CD4-positive, alpha-beta T cell treated with Interleukin-12 subunit alpha and Interleukin-12 subunit beta, for 1 hour (primary cell): ENCODE measurements at regions not wholly inside any gene's neighbourhood (a gene's known extent, or its start where the extent isn't known, plus 50 kb on each side); places are given as distances from the start of the nearest gene placed in this dataset.
"Not testable (repeated sequence)": the region's sequence is repeated elsewhere in the genome, so short reads cannot be mapped to it uniquely, and the experiment has no call there.

Experiments
- DNase-seq: peaks from one replicate; pipeline ENCODE4 v3.0.0-alpha.2; 2020

- DNase-seq, result no peak
These were observed 299.9 kb downstream of the C7orf25 start for GRCh38 chr7:42611961-42612360.

DNA sequence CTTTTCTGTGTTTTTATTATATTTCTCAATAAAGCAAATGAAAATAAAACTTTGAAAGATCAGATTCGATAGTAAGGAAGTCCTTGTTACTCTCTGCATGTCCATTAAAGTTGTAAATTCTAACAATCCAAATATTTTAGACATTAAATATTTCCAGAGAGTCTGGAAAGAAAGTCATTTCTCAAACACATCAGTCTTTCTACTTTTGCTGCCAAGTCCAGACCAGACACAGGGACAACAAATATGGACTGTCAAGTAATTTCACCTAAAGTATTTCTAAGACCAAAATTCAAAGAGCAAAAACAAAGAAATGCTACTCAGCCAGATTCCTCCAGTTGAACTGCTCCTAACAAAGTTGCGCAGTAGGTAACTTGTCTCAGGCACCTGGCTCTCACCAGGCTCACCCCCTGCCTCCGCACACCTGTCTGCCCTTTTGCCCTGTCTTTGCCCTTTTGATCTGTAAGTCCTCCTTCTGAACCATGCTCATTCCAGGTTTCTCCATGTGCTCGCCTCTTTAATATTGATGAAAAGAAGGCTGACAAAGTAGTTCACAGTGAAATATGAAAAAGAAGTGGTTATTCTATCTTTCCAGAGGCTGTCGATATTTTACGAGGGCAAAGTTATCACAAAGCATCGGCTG is 300.5 kb downstream of the C7orf25 start:
- DNase-seq, result no peak

- no peak for DNase-seq
These were observed 305.5 kb downstream of the C7orf25 start for GRCh38 chr7:42606193-42606905.

GRCh38 chr7:42605406-42606192 is 306.3 kb downstream of the C7orf25 start:
- DNase-seq, result no peak

GRCh38 chr7:42603496-42603895 is 308.4 kb downstream of the C7orf25 start:
- DNase-seq, result no peak

- DNase-seq, result no peak
These were observed 314.6 kb downstream of the C7orf25 start for GRCh38 chr7:42597300-42597699.

DNA sequence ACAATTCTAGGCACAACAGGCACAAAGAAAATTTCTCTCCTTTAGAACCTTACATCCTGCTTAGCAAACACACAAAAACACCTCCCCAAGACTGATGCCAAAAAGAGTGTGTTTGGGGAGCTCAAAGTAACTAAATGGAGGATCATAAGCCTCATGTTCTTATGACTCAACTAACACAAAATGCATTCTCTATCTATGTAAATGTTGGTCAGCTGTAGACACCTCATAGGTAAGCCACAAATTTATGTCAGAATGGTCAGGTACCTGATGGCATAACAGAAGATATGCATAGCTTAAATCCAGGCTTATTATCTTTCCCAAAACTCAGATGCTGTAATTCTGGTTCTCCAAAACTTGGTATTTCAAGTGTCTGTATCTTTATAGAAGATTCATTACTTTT is 315.1 kb downstream of the C7orf25 start:
- no peak for DNase-seq

GRCh38 chr7:42593860-42594259 is 318.0 kb downstream of the C7orf25 start:
- DNase-seq, result no peak

DNA sequence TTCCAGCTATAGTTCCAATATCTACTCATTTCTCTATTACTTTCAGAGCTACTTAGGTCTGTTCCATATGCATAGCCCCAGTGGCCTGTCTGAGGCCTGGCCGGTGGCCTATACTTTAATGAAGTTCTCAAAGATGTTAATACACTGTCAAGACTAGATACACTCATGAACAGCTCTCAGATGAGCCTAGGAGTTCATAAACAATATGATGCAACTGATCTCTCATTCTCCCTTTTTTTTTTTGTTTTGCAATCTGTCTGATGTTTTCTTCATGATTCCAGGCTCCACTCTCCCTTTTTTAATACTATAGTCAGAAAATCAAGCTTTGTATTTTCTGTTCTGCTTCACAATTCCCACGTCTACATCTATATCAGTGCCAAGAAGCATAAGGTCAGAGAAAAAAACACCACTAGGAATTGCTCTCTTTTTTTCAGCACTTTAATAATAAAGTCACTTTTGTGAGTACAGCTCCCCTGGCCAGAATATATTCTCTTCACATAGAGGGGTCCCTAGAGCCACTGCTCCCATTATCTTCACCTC is 321.0 kb downstream of the C7orf25 start:
- DNase-seq, result no peak

GRCh38 chr7:42588876-42589275 is 323.0 kb downstream of the C7orf25 start:
- DNase-seq, result no peak

DNA sequence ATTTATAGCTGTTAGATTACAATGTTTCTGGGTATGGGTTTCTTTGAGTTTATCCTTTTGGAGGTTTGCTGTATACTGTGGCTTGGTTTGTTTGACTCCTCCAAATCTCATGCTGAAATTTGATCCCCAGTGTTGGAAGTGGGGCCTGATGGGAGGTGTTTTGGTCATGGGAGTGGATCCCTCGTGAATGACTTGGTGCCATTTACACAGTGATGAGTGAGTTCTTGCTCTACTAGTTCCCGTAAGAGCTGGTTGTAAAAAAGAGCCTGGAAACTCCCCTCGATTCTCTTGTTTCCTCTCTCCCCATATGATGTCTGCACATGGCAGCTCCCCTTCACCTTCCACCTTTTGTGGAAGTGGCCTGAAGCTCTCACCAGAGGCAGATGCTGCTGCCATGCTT is 324.1 kb downstream of the C7orf25 start:
- DNase-seq, result no peak

- DNase-seq, result no peak
These were observed 331.8 kb downstream of the C7orf25 start for GRCh38 chr7:42580061-42580460.

DNA sequence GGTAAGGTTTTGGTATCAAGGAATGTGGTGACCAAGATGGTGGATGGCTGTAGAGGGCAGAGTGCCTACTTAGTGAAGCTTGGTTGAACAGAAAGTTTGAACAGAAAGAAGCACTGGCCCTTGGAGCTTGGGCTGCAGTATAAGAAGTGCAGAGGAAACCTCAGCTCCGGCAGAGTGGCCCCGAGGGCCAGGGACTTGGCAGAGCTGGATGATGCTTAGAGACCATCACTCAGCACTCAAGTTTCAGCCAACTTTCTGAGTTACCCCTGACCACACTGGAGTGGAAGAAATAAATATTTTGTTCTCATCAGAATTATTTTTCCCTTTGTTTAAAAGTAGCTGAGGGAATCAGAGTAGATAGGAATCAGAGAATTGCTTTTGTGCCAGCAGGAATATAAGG is 336.7 kb downstream of the C7orf25 start:
- DNase-seq, result no peak

- no peak for DNase-seq
These were observed 337.2 kb downstream of the C7orf25 start for GRCh38 chr7:42574685-42575084.

GRCh38 chr7:42573881-42574672 is 337.1 kb upstream of the GLI3 start:
- no peak for DNase-seq

DNA sequence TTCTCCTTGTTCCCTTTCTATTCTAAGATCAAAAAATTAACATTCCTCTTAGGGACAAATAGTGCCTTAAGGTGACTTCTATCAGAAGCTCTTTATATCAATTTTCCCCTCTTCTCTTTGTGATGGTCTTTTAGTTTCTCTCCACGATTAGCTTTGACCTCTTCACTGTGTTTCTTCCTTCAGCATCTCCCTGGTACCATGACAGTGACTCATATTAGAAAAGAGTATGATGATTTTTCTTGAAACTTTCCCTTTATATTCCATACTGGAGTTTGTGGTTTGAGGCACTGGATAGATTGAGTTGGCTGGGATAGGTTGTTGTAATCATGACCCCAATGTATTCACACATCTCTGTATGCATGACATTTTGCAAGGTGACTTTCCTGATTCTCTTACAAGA is 335.6 kb upstream of the GLI3 start:
- DNase-seq, result no peak

DNA sequence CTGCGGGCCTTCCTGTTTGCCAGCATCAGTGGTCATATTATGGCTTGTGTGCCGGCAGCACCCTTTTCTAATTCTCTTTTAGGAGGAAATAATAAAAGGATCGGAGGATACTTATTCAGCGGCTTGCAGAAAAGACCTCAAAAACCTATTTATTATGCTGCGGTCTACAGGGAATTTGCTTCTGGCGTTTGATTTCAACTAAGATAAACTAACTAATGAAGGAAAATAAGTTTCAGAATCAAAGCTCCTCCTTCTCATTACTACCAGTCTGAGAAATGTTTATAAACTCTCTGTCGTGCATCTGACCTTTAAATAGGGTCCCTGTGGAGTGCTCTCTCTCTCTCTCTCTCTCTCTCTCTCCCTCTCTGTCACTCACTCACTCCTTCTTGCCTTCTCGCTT is 335.0 kb upstream of the GLI3 start:
- DNase-seq, result no peak

DNA sequence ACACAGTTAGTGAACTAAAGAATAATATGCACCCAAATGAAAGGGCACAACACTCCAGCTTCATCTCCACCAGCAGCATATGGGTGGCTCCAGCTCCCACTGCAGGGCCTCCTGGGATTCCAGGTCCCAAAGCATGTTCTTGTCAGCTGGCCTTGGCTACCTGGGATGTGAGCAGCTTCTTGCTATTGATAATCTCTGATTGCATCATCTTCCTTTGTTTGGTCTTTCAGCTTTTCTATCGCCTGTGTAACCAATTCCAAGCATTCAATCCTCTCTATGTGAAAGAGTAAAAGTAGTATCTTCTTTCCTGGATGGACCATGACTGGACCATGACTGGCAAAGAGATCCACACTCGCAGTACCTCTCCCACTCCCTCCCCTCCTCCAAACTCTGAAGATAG is 333.9 kb upstream of the GLI3 start:
- no peak for DNase-seq

DNA sequence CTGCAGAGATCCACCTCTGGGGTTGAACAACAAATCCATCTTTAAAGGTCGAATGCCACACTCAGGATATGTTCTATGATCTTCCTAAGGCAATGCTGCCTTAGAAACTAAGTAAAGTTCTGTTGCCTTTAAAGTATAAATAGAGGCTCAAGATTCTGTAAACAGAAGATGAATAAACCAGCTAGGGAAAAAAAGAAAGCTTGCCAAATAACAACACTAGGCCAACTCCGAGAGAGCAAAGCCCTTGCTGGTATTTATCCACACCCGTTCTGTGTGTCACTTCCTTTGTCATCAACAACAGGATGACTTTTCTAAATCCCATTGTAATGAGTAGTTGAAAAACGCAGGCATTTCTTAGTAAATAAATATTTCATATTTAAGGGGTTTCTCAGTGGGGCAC is 330.0 kb upstream of the GLI3 start:
- no peak for DNase-seq

DNA sequence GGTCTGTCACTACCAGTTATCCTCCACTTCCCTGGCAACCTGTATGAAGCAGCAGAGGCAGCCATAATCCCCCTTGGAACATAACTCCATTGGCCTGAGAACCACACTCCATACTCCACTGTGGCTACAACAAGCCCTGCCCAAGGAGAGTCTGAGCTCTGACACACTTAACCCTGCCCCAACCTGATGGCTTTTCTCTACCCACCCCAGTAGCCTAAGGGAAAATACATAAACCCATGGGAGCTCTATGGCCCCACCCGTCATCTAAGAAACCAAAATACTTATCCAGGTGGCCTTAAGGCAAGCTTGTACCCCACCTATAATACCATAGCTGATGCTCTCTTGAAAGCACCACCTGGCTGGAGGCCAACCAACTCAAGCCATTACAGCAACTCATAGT is 324.8 kb upstream of the GLI3 start:
- no peak for DNase-seq

DNA sequence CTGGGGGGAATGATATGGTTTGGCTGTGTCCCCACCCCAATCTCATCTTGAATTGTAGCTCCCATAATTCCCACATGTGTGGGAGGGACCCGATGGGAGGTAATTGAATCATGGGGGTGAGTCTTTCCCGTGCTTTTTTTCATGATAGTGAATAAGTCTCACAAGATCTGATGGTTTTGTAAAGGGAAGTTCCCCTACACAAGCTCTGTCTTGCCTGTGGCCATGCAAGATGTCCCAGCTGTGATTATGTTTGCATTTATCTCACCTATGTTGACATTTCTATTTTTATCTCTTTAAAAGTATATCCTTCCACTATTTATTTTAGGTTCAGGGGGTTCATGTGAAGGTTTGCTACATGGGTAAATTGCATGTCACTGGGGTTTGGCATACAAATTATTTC is 323.9 kb upstream of the GLI3 start:
- DNase-seq, result no peak

DNA sequence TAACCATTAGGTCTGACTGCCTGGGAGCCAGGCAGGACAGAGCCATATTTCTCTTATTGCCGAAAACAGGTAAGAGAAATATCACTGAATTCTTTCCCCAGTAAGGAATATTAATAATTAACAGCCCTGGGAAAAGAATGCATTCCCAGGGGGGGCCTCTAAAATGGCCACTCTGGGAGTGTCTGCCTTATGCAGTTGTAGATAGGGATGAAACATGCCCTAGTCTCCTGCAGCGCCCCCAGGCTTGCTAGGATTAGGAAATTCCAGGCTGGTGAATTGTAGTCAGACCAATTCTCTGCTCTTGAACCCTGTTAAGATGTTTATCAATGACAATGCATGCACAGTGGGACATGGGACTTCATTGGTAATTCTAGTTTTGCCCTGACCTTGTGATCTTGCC is 317.9 kb upstream of the GLI3 start:
- not testable (repeated sequence) for DNase-seq

- DNase-seq, result no peak
These were observed 315.2 kb upstream of the GLI3 start for GRCh38 chr7:42552227-42552626.
